Ishikawa (cell line): ENCODE measurements at regions not wholly inside any gene's neighbourhood (a gene's known extent, or its start where the extent isn't known, plus 50 kb on each side); places are given as distances from the start of the nearest gene placed in this dataset.

Source experiments
- CEBPB ChIP-seq: IDR thresholded peaks from 2 replicates; pipeline ENCODE4 v1.6.1; 2012
- CREB1 ChIP-seq: IDR thresholded peaks from 2 replicates; pipeline ENCODE4 v1.6.1; 2012; ENCODE audit warnings: low read depth
- EGR1 ChIP-seq: IDR thresholded peaks from 2 replicates; pipeline ENCODE4 v1.6.1; 2012
- EP300 ChIP-seq: IDR thresholded peaks from 2 replicates; pipeline ENCODE4 v1.6.1; 2012; ENCODE audit warnings: borderline replicate concordance
- FOXM1 ChIP-seq: IDR thresholded peaks from 2 replicates; pipeline ENCODE4 v1.6.1; 2012; ENCODE audit warnings: low read depth, borderline replicate concordance
- NFIC ChIP-seq: IDR thresholded peaks from 2 replicates; pipeline ENCODE4 v1.6.1; 2012
- RAD21 ChIP-seq: IDR thresholded peaks from 2 replicates; pipeline ENCODE4 v1.6.1; 2012; ENCODE audit warnings: low read depth
- TAF1 ChIP-seq: IDR thresholded peaks from 2 replicates; pipeline ENCODE4 v1.6.1; 2012; ENCODE audit warnings: low read depth, mild to moderate bottlenecking
- TCF12 ChIP-seq: IDR thresholded peaks from 2 replicates; pipeline ENCODE4 v1.6.1; 2012; ENCODE audit warnings: low read depth
- TEAD4 ChIP-seq: IDR thresholded peaks from 2 replicates; pipeline ENCODE4 v1.6.1; 2012
- YY1 ChIP-seq: IDR thresholded peaks from 2 replicates; pipeline ENCODE4 v1.6.1; 2012; ENCODE audit warnings: low read depth
- ZBTB7A ChIP-seq: IDR thresholded peaks from 2 replicates; pipeline ENCODE4 v1.6.1; 2012; ENCODE audit warnings: low read depth
- TF ChIP-seq, protein P1 (sequence below): IDR thresholded peaks from 2 replicates; pipeline ENCODE4 v1.6.1; 2012; ENCODE audit warnings: low read depth, mild to moderate bottlenecking
- TF ChIP-seq, protein P2 (sequence below): IDR thresholded peaks from 2 replicates; pipeline ENCODE4 v1.6.1; 2012
- TF ChIP-seq, protein P3 (sequence below): IDR thresholded peaks from 2 replicates; pipeline ENCODE4 v1.6.1; 2012

DNA sequence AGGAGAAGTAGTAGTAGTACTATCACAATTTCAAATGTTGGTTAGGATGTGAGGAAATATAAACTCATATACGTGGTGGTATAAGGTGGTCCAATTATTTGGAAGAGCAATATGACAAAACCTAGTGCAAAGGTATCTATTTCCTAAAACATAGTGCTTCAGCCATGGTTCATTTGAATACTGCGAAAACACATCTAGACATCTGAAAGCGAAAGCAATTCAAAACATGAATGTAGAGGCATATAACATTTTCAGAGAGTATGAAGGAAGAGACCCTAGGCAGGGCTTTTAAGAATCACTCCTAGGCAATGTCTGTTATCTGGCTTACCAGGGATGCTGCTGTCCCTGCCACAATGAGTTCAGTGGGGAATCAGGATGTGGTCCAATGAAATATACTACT is 1085.8 kb downstream of the TDRD15 start:
- TF ChIP-seq NFIC = no peak

DNA sequence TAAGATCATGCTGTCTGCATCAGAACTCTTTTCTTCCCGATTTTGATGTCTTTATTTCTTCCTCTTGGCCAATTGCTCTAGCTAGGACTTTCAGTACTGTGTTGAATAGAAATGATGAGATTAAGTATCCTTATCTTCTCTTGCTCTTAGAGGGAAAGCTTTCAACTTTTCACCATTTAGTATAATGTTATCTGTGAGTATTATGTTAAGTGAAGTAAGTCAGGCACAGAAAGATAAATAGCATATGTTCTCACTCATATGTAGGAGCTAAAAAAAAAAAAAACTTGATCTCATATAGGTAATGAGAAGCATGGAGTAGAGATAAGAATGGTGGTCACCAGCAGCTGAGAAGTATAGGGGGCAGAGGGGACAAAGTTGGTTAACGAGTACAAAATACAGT is 1089.5 kb downstream of the TDRD15 start:
- TF ChIP-seq NFIC (no peak), RAD21 (no peak), ZBTB7A (no peak), CEBPB (no peak), EGR1 (no peak), TCF12 (no peak), FOXM1 (no peak), CREB1 (no peak), TAF1 (no peak), EP300 (no peak), TEAD4 (no peak), YY1 (no peak)
- TF ChIP-seq, protein P1, sequence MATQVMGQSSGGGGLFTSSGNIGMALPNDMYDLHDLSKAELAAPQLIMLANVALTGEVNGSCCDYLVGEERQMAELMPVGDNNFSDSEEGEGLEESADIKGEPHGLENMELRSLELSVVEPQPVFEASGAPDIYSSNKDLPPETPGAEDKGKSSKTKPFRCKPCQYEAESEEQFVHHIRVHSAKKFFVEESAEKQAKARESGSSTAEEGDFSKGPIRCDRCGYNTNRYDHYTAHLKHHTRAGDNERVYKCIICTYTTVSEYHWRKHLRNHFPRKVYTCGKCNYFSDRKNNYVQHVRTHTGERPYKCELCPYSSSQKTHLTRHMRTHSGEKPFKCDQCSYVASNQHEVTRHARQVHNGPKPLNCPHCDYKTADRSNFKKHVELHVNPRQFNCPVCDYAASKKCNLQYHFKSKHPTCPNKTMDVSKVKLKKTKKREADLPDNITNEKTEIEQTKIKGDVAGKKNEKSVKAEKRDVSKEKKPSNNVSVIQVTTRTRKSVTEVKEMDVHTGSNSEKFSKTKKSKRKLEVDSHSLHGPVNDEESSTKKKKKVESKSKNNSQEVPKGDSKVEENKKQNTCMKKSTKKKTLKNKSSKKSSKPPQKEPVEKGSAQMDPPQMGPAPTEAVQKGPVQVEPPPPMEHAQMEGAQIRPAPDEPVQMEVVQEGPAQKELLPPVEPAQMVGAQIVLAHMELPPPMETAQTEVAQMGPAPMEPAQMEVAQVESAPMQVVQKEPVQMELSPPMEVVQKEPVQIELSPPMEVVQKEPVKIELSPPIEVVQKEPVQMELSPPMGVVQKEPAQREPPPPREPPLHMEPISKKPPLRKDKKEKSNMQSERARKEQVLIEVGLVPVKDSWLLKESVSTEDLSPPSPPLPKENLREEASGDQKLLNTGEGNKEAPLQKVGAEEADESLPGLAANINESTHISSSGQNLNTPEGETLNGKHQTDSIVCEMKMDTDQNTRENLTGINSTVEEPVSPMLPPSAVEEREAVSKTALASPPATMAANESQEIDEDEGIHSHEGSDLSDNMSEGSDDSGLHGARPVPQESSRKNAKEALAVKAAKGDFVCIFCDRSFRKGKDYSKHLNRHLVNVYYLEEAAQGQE = no peak
- TF ChIP-seq, protein P2, sequence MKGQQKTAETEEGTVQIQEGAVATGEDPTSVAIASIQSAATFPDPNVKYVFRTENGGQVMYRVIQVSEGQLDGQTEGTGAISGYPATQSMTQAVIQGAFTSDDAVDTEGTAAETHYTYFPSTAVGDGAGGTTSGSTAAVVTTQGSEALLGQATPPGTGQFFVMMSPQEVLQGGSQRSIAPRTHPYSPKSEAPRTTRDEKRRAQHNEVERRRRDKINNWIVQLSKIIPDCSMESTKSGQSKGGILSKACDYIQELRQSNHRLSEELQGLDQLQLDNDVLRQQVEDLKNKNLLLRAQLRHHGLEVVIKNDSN = no peak

DNA sequence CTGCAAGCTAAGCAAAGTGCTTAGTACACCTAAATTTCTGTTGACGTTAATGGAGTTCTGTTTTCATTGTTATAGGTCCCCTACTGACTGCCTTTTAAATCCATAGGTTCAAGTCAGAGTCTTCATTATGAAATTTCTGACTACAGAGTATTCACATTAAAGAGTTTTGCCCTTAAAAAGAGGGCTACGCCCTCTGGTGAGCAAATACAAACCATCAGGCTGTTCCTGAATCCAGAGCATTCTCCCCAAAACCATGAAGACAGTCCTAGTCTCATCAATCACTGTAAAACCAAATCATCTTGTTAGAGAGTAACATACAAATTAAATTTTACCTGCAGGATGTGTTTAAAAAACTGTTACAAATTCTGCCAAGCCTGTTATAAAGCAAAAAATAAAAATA is 1091.7 kb downstream of the TDRD15 start:
- TF ChIP-seq ZBTB7A (no peak), TCF12 (no peak), NFIC (no peak), CEBPB (no peak)
- TF ChIP-seq, protein P2 = no peak
- TF ChIP-seq, protein P3, sequence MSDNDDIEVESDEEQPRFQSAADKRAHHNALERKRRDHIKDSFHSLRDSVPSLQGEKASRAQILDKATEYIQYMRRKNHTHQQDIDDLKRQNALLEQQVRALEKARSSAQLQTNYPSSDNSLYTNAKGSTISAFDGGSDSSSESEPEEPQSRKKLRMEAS = no peak

DNA sequence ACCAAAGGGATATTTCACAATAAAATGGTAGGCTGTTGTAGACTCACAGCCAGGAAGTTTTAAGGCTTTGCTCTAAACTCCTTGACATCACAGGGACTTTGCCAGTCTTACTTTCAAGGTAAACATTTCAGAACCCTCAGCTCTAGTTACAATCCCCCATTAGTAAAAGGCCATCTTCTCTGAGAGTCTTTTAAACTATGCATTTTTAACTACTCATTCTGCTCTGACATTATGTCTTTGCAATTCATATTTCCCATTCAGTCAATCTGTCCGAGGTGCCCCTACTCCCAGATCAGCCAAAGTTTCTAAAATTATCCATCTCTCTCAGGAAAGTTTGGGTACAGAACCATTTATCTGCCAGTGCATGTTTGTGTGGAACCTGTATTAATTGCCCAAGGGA is 1094.1 kb downstream of the TDRD15 start:
- TF ChIP-seq TAF1 = no peak
- no peak for TF ChIP-seq EGR1

DNA sequence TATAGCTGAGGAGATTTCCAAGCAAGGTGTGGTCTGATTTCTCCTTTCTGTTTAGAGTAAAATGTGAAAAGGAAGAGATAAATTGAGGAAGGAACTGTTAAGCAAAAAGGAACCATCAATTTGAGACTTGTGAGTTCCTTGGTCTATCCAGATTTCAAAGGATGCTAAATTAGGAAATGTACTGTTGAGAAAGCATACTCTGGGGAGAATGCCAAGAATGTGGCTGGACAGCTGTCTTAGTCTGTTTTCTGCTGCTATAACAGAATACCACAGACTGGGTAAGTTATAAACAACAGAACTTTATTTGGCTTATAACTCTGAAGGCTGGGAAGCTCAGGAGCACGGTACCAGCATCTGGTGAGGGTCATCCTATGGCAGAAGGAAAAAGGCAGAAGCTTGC is 1097.2 kb downstream of the TDRD15 start:
- TF ChIP-seq, protein P2 = no peak
- TF ChIP-seq, protein P3 = no peak
- TF ChIP-seq NFIC = no peak
- TF ChIP-seq EGR1 = no peak
- TF ChIP-seq FOXM1 = no peak
- TF ChIP-seq ZBTB7A = no peak
- TF ChIP-seq TAF1 = no peak
- TF ChIP-seq CEBPB = no peak
- TF ChIP-seq EP300 = no peak
- no peak for TF ChIP-seq TEAD4
- no peak for TF ChIP-seq TCF12
- TF ChIP-seq CREB1 = no peak
- no peak for TF ChIP-seq RAD21
- no peak for TF ChIP-seq YY1

DNA sequence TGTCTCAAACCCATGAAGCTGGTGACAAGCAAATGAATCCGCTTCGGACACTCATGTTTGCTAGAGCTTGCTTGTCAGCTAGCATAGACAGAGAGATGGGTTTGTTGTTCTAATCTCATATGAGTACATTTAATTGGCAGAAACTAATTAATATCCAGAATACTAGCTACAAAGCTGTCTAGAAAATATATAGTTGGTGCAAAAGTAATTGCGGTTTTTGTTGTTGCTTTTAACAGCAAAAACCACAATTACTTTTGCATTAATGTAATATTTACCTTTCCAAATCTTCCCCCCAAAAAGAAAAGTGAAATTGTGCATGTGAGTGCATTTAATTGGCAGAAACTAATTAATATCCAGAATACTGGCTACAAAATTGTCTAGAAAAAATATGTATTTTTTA is 1115.2 kb downstream of the TDRD15 start:
- TF ChIP-seq YY1 (no peak), EGR1 (no peak)

DNA sequence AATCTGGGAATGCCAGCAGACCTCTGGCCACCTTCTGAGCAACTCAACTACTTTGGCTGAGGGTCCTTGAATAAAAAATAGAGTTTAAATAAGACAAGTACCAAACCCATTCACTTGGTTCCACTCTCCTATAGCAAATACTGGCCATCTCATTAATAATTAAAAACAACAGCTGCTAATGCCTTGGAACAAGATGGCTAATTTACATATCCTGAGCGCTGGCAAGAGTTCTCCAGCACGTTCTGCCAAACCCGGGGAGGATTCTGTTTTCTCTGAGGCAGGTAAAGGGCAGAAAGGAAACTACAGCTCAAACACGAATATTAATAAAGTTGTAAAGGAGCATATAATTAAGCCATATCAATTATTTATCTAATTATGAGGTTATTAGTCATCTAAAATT is 1123.7 kb downstream of the TDRD15 start:
- TF ChIP-seq, protein P1 = no peak
- TF ChIP-seq, protein P3 = no peak
- TF ChIP-seq CREB1 (no peak), RAD21 (no peak), TAF1 (no peak), YY1 (no peak), ZBTB7A (no peak), TEAD4 (no peak)
- TF ChIP-seq, protein P2 = no peak
